Parathyroid adenoma (tissue), 2 donors: ENCODE measurements at regions not wholly inside any gene's neighbourhood (a gene's known extent, or its start where the extent isn't known, plus 50 kb on each side); places are given as distances from the start of the nearest gene placed in this dataset.

ENCODE experiments used
- H2AFZ ChIP-seq: fragments of 300-600 bp; sonication (generic); one replicate; pipeline ENCODE4 v1.7.0; 2017; ENCODE audit warnings: antibody characterized with exemption, mild to moderate bottlenecking
- H3K27ac ChIP-seq: fragments of 300-600 bp; sonication (generic); one replicate; pipeline ENCODE4 v1.7.0; 2017
- H3K27me3 ChIP-seq: fragments of 300-600 bp; sonication (generic); one replicate; pipeline ENCODE4 v1.7.0; 2017; ENCODE audit warnings: low read length; ENCODE audit not compliant: control insufficient read depth, insufficient read depth
- H3K36me3 ChIP-seq: fragments of 300-600 bp; sonication (generic); one replicate; pipeline ENCODE4 v1.7.0; 2017; ENCODE audit warnings: low read length; ENCODE audit not compliant: control insufficient read depth, insufficient read depth
- H3K4me1 ChIP-seq: fragments of 300-600 bp; sonication (generic); one replicate; pipeline ENCODE4 v1.7.0; 2017; ENCODE audit warnings: control low read depth
- H3K4me2 ChIP-seq: fragments of 300-600 bp; sonication (generic); one replicate; pipeline ENCODE4 v1.7.0; 2017; ENCODE audit warnings: low read length
- H3K4me3 ChIP-seq: fragments of 300-600 bp; sonication (generic); one replicate; pipeline ENCODE4 v1.7.0; 2017; ENCODE audit warnings: low read depth, low read length
- H3K79me2 ChIP-seq: fragments of 300-600 bp; sonication (generic); one replicate; pipeline ENCODE4 v1.7.0; 2017; ENCODE audit warnings: control low read depth
- H3K9ac ChIP-seq: fragments of 300-600 bp; sonication (generic); one replicate; pipeline ENCODE4 v1.7.0; 2017; ENCODE audit warnings: mild to moderate bottlenecking
- H3K9me3 ChIP-seq: fragments of 300-600 bp; sonication (generic); one replicate; pipeline ENCODE4 v1.7.0; 2017; ENCODE audit warnings: low read length; ENCODE audit not compliant: control insufficient read depth
- TF ChIP-seq, protein P1 (sequence below): fragments of 300-600 bp; sonication (generic); IDR thresholded peaks from one replicate; pipeline ENCODE4 v1.7.0; 2017; ENCODE audit warnings: antibody characterized with exemption, mild to moderate bottlenecking
- donor health status: primary hyperparathyroidism.

GRCh38 chr2:2665834-2666133, 334.7 kb upstream of the MYT1L start:
- no peak overlapping the region for H3K27ac ChIP-seq
- no peaks in the 10 kb centered on the region for H3K36me3 ChIP-seq
- TF ChIP-seq, protein P1, sequence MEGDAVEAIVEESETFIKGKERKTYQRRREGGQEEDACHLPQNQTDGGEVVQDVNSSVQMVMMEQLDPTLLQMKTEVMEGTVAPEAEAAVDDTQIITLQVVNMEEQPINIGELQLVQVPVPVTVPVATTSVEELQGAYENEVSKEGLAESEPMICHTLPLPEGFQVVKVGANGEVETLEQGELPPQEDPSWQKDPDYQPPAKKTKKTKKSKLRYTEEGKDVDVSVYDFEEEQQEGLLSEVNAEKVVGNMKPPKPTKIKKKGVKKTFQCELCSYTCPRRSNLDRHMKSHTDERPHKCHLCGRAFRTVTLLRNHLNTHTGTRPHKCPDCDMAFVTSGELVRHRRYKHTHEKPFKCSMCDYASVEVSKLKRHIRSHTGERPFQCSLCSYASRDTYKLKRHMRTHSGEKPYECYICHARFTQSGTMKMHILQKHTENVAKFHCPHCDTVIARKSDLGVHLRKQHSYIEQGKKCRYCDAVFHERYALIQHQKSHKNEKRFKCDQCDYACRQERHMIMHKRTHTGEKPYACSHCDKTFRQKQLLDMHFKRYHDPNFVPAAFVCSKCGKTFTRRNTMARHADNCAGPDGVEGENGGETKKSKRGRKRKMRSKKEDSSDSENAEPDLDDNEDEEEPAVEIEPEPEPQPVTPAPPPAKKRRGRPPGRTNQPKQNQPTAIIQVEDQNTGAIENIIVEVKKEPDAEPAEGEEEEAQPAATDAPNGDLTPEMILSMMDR: no peak
- no peaks in the 10 kb centered on the region for H3K27me3 ChIP-seq
- no peak overlapping the region for H2AFZ ChIP-seq
- no peak overlapping the region for H3K4me2 ChIP-seq
- no peak overlapping the region for H3K9ac ChIP-seq
- no peaks in the 10 kb centered on the region for H3K9me3 ChIP-seq
- no peaks in the 10 kb centered on the region for H3K4me1 ChIP-seq
- H3K4me3 ChIP-seq: no peak overlapping the region
- no peaks in the 10 kb centered on the region for H3K79me2 ChIP-seq

- Histone ChIP-seq H3K9ac (no peak overlapping the region), H3K27ac (no peak overlapping the region), H3K27me3 (no peaks in the 10 kb centered on the region), H3K4me1 (no peaks in the 10 kb centered on the region), H2AFZ (no peak overlapping the region), H3K4me2 (no peak overlapping the region), H3K36me3 (no peaks in the 10 kb centered on the region), H3K4me3 (no peak overlapping the region), H3K79me2 (no peaks in the 10 kb centered on the region), H3K9me3 (no peaks in the 10 kb centered on the region)
- TF ChIP-seq, protein P1: no peak
These were observed 334.1 kb upstream of the MYT1L start for GRCh38 chr2:2664989-2665833.

GRCh38 chr2:2663401-2664036, 332.4 kb upstream of the MYT1L start:
- Histone ChIP-seq H3K4me3 (no peak overlapping the region), H3K9ac (no peak overlapping the region), H3K9me3 (no peaks in the 10 kb centered on the region), H2AFZ (no peak overlapping the region), H3K79me2 (no peaks in the 10 kb centered on the region), H3K27me3 (no peaks in the 10 kb centered on the region), H3K4me1 (no peaks in the 10 kb centered on the region), H3K36me3 (no peaks in the 10 kb centered on the region), H3K4me2 (no peak overlapping the region), H3K27ac (no peak overlapping the region)
- TF ChIP-seq, protein P1: no peak

DNA sequence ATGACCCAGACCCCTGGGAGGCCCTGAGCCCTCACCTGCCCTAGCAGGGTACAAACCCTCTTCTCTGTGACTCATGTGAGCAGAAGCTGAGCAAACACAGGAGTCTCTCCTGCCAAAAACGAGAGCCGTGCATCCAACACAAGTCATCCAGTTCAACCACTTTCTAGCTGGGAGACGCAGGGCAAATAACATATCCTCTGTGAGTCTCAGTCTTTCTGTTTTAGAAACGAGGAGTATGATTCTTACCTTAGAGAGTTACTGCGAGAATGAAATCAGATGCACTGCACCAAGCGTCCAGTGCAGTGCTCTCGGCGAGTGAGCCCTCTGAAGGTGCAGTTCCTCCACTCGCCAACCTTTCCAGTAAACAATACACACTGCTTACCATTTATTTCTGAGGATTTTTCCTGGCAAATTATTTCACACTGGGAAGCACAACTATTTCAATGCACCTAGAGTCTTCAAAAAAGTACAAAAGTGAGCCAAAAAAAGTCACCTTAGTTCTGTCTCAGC, 331.8 kb upstream of the MYT1L start:
- Histone ChIP-seq H3K4me2 (no peak overlapping the region), H3K27me3 (no peaks in the 10 kb centered on the region), H3K36me3 (no peaks in the 10 kb centered on the region), H3K9me3 (no peaks in the 10 kb centered on the region), H2AFZ (no peak overlapping the region), H3K27ac (no peak overlapping the region), H3K79me2 (no peaks in the 10 kb centered on the region), H3K4me3 (no peak overlapping the region), H3K9ac (no peak overlapping the region), H3K4me1 (no peaks in the 10 kb centered on the region)
- TF ChIP-seq, protein P1: no peak
